ENCODE measurements at regions not wholly inside any gene's neighbourhood (a gene's known extent, or its start where the extent isn't known, plus 50 kb on each side); places are given as distances from the start of the nearest gene placed in this dataset.

DNA sequence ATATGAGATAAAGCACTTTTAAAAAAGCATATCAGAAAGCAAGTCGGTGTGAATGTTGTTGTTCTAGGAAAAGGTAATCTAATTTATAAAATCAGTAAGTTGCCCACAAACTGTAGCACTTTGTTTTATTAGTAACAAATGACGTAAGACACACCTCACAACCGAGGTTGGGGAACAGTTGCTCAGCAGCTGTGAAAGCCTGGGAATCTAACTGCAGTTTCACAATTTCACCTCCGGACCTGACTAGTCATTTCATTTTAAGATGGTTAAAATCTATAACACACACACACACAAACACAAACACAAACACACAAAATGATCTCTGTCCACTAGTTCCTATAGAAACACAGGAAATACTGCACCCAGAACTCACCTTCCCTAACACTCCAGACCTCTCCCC is 406.7 kb upstream of the NR2F2 start:
- Histone ChIP-seq H3K4me3 (no peak overlapping the region), H3K36me3 (no peaks in the 10 kb centered on the region), H3K4me1 (ENCODE audit: low read depth) (no peaks in the 10 kb centered on the region), H3K27ac (no peak overlapping the region), H3K27me3 (peaks cover 28% of the 10 kb centered on the region), H3K9me3 (ENCODE audit: low read depth) (no peaks in the 10 kb centered on the region)
- no peak for DNase-seq (ENCODE audit: low read depth in 1 of 2, low spot score in 1 of 2)
- TF ChIP-seq, protein P1, sequence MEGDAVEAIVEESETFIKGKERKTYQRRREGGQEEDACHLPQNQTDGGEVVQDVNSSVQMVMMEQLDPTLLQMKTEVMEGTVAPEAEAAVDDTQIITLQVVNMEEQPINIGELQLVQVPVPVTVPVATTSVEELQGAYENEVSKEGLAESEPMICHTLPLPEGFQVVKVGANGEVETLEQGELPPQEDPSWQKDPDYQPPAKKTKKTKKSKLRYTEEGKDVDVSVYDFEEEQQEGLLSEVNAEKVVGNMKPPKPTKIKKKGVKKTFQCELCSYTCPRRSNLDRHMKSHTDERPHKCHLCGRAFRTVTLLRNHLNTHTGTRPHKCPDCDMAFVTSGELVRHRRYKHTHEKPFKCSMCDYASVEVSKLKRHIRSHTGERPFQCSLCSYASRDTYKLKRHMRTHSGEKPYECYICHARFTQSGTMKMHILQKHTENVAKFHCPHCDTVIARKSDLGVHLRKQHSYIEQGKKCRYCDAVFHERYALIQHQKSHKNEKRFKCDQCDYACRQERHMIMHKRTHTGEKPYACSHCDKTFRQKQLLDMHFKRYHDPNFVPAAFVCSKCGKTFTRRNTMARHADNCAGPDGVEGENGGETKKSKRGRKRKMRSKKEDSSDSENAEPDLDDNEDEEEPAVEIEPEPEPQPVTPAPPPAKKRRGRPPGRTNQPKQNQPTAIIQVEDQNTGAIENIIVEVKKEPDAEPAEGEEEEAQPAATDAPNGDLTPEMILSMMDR (IDR thresholded peaks at IDR 0.05; ENCODE audit: low read depth, low read length), result no peak

DNA sequence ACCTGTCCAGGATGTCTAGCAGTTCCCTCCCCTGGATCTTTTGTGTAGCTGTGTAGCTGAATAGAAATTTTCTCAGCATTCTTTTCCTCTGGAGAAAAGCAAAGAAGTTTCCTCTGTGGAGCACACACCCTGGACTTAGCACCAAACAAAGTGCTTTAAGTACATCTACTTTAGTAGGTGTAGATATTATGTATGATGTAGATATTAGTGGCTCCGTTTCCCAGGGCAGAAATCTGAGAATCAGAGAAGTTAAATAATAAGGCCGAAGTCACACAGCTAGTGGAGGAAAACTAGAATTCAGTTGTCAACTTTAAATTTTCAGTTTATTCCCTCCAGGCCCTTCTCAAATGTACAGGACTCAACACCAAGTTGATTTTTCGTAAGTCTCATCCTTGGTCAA is 401.7 kb upstream of the NR2F2 start:
- Histone ChIP-seq H3K4me3 (no peak overlapping the region), H3K9me3 (ENCODE audit: low read depth) (no peaks in the 10 kb centered on the region), H3K27ac (no peak overlapping the region), H3K27me3 (peaks cover 13% of the 10 kb centered on the region), H3K36me3 (no peaks in the 10 kb centered on the region), H3K4me1 (ENCODE audit: low read depth) (no peaks in the 10 kb centered on the region)
- TF ChIP-seq, protein P1 (IDR thresholded peaks at IDR 0.05; ENCODE audit: low read depth, low read length), result no peak
- no peak for DNase-seq (ENCODE audit: low read depth in 1 of 2, low spot score in 1 of 2)

DNA sequence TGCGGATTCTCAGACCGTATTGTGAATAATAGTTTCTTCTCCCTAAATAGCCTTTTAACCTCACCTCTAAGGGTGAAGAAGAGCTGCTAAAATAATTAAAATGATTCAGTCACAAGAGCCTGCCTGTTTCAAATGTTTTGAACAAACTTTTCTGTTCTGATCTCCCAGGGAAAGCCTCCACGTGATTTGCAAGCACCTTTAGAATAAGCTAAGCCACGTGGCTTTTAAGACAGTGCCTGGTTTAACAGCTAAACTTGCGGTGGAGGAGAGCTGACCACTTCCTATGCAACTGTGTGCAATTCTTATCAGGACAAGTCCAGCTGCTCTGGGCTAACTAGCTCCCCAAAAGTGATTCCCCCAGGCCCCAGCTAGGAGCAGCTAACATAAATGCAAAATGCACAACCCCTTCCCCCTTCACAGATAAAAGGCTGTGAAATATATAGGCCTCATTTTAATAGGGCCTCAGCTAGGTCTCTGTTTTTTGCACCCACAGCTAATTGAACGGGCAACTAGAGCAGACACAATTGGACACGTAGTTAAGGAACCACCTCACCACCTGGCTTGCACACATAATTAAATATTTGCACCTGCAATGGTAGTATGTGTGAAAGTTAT is 401.2 kb upstream of the NR2F2 start:
- Histone ChIP-seq H3K27ac (no peak overlapping the region), H3K4me1 (ENCODE audit: low read depth) (no peaks in the 10 kb centered on the region), H3K4me3 (no peak overlapping the region), H3K9me3 (ENCODE audit: low read depth) (no peaks in the 10 kb centered on the region), H3K27me3 (peaks cover 8% of the 10 kb centered on the region), H3K36me3 (no peaks in the 10 kb centered on the region)
- TF ChIP-seq, protein P1 (IDR thresholded peaks at IDR 0.05; ENCODE audit: low read depth, low read length), result no peak
- peak in 1 of 2 donors; percentile 70 for DNase-seq (ENCODE audit: low read depth in 1 of 2, low spot score in 1 of 2)

DNA sequence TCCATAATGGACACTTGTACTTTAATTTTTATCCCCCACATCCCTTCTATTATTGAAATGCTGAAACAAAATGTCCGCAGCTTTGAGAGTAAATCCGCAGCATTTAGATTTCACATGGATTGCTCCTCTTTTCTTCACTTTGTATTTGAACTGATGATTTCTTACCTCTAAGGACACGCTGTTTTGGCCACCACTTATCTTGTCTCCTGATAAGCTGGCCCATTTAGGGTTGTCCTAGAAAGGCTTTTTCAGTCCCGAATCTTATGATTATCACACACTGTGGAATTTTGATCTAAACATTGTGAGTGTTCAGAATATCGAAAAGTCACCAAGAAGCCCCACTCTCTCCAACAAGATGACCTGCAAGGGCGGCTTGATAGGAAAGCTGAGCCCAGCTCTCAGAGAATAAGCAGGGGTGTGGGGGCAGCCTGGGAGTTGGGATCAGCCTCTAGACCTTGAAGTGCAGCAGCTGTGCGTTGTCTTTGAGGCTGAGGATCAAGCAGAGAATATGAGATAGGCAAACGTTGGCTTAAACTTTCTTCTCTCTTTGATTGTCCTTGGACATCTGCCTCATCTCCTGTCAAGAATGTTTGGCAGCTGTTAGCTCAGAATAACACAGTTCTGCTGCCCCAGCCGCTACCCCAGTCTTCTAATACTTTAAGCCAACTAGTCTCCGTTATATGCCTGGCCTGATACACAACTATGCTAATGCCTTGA is 399.7 kb upstream of the NR2F2 start:
- no peak overlapping the region for H3K27ac ChIP-seq
- H3K4me3 ChIP-seq, result no peak overlapping the region
- H3K27me3 ChIP-seq, result peaks cover 6% of the 10 kb centered on the region
- no peaks in the 10 kb centered on the region for H3K9me3 ChIP-seq (ENCODE audit: low read depth)
- H3K4me1 ChIP-seq (ENCODE audit: low read depth), result no peaks in the 10 kb centered on the region
- DNase-seq (ENCODE audit: low read depth in 1 of 2, low spot score in 1 of 2), result peak in 1 of 2 donors; percentile 27
- H3K36me3 ChIP-seq, result no peaks in the 10 kb centered on the region
- TF ChIP-seq, protein P1 (IDR thresholded peaks at IDR 0.05; ENCODE audit: low read depth, low read length), result no peak

DNA sequence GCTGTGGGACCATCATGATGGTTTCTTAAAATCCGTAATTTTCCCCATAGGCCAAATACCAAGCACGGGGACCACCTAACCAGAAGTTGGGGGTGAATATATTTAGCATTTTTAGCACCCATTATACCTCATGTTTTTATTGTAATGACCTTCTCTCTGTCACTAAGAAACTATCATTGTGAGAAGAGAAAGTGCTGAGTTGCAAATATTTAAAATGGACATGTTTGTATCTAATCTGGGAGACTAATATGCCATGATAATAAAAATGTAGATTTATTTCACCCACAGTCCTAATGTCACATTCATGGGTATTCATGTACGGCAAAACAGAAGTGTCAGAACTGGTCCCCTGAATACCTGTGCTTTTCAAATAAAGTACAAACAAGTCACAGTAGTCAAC is 398.9 kb upstream of the NR2F2 start:
- Histone ChIP-seq H3K27ac (no peak overlapping the region), H3K36me3 (no peaks in the 10 kb centered on the region), H3K4me1 (ENCODE audit: low read depth) (no peaks in the 10 kb centered on the region), H3K9me3 (ENCODE audit: low read depth) (no peaks in the 10 kb centered on the region), H3K4me3 (no peak overlapping the region), H3K27me3 (peaks cover 11% of the 10 kb centered on the region)
- no peak for DNase-seq (ENCODE audit: low read depth in 1 of 2, low spot score in 1 of 2)
- TF ChIP-seq, protein P1 (IDR thresholded peaks at IDR 0.05; ENCODE audit: low read depth, low read length), result no peak

Data from cardiac muscle cell (in vitro differentiated cells and primary cell).